ENCODE measurements at regions not wholly inside any gene's neighbourhood (a gene's known extent, or its start where the extent isn't known, plus 50 kb on each side); places are given as distances from the start of the nearest gene placed in this dataset.

- H3K4me3 ChIP-seq (ENCODE audit: low read depth, low read length), result no peak overlapping the region
- no peak for DNase-seq
- no peaks in the 10 kb centered on the region for H3K9me3 ChIP-seq
- H3K27me3 ChIP-seq, result no peaks in the 10 kb centered on the region
- no peak for TF ChIP-seq CTCF (IDR thresholded peaks at IDR 0.05; ENCODE audit: low read depth, low read length)
- H3K36me3 ChIP-seq, result no peaks in the 10 kb centered on the region
- peaks cover 11% of the 10 kb centered on the region for H3K4me1 ChIP-seq
Measured at GRCh38 chr2:12320027-12320734, 396.6 kb upstream of the TRIB2 start.

- DNase-seq, result no peak
- peaks cover 14% of the 10 kb centered on the region for H3K4me1 ChIP-seq
- TF ChIP-seq CTCF (IDR thresholded peaks at IDR 0.05; ENCODE audit: low read depth, low read length), result no peak
Measured at GRCh38 chr2:12320991-12321641, 395.6 kb upstream of the TRIB2 start.

GRCh38 chr2:12321886-12322285 lies 394.9 kb upstream of the TRIB2 start:
- peaks cover 14% of the 10 kb centered on the region for H3K4me1 ChIP-seq

More at GRCh38 chr2:12320991-12321641, 395.6 kb upstream of the TRIB2 start:
- Histone ChIP-seq H3K36me3 (no peaks in the 10 kb centered on the region), H3K27me3 (no peaks in the 10 kb centered on the region), H3K4me3 (ENCODE audit: low read depth, low read length) (no peak overlapping the region), H3K9me3 (no peaks in the 10 kb centered on the region)

GRCh38 chr2:12325806-12326205 lies 390.9 kb upstream of the TRIB2 start:
- Histone ChIP-seq H3K27me3 (no peaks in the 10 kb centered on the region), H3K36me3 (no peaks in the 10 kb centered on the region), H3K4me1 (peaks cover 5% of the 10 kb centered on the region; the same call in 1 of the 2 replicates), H3K9me3 (no peaks in the 10 kb centered on the region), H3K4me3 (ENCODE audit: low read depth, low read length) (no peak overlapping the region)
- DNase-seq, result peak; percentile 15
- no peak for TF ChIP-seq CTCF (IDR thresholded peaks at IDR 0.05; ENCODE audit: low read depth, low read length)

More at GRCh38 chr2:12321886-12322285, 394.9 kb upstream of the TRIB2 start:
- Histone ChIP-seq H3K36me3 (no peaks in the 10 kb centered on the region), H3K4me3 (ENCODE audit: low read depth, low read length) (no peak overlapping the region), H3K27me3 (no peaks in the 10 kb centered on the region), H3K9me3 (no peaks in the 10 kb centered on the region)
- DNase-seq, result no peak
- TF ChIP-seq CTCF (IDR thresholded peaks at IDR 0.05; ENCODE audit: low read depth, low read length), result no peak

- DNase-seq, result no peak
- Histone ChIP-seq H3K36me3 (no peaks in the 10 kb centered on the region), H3K4me3 (ENCODE audit: low read depth, low read length) (no peak overlapping the region), H3K27me3 (no peaks in the 10 kb centered on the region), H3K4me1 (peaks cover 3% of the 10 kb centered on the region; the same call in 1 of the 2 replicates), H3K9me3 (0 out of 2 replicates have a peak, but pooled peaks cover 2% of the 10 kb centered on the region)
- no peak for TF ChIP-seq CTCF (IDR thresholded peaks at IDR 0.05; ENCODE audit: low read depth, low read length)
Measured at GRCh38 chr2:12326449-12327190, 390.1 kb upstream of the TRIB2 start.

All from BE2C (cell line).